HG03378 (cell line): ENCODE measurements at regions not wholly inside any gene's neighbourhood (a gene's known extent, or its start where the extent isn't known, plus 50 kb on each side); places are given as distances from the start of the nearest gene placed in this dataset.

Experiments
- ATAC-seq: cut with Tn5 transposase; IDR thresholded peaks from one replicate; pipeline ENCODE4 v1.9.1; 2021; ENCODE audit warnings: mild to moderate bottlenecking, moderate library complexity; ENCODE audit not compliant: unreplicated experiment

GRCh38 chr4:163621821-163622220 lies 127.3 kb downstream of the TMA16 start:
- ATAC-seq: no peak

GRCh38 chr4:163622379-163623035 lies 128.0 kb downstream of the TMA16 start:
- no peak for ATAC-seq

GRCh38 chr4:163623787-163624186 lies 129.3 kb downstream of the TMA16 start:
- no peak for ATAC-seq

GRCh38 chr4:163624727-163625126 lies 130.2 kb downstream of the TMA16 start:
- ATAC-seq: no peak

GRCh38 chr4:163631288-163631687 lies 136.8 kb downstream of the TMA16 start:
- ATAC-seq: no peak

GRCh38 chr4:163638909-163639308 lies 144.4 kb downstream of the TMA16 start:
- ATAC-seq: no peak

- no peak for ATAC-seq
Observed at GRCh38 chr4:163649557-163650091, 155.1 kb downstream of the TMA16 start.

- no peak for ATAC-seq
Observed at GRCh38 chr4:163651761-163652160, 157.3 kb downstream of the TMA16 start.

- ATAC-seq: no peak
Observed at GRCh38 chr4:163654621-163655020, 160.1 kb downstream of the TMA16 start.

- no peak for ATAC-seq
Observed at GRCh38 chr4:163660636-163661035, 166.1 kb downstream of the TMA16 start.

- ATAC-seq: peak; percentile 46
Observed at GRCh38 chr4:163662768-163663167, 168.3 kb downstream of the TMA16 start.

- ATAC-seq: peak; percentile 78
Observed at GRCh38 chr4:163663454-163664225, 169.2 kb downstream of the TMA16 start.

- no peak for ATAC-seq
Observed at GRCh38 chr4:163665101-163665500, 170.6 kb downstream of the TMA16 start.

GRCh38 chr4:163665521-163666331 lies 171.2 kb downstream of the TMA16 start:
- ATAC-seq: peak; percentile 39

GRCh38 chr4:163666332-163666873 lies 171.9 kb downstream of the TMA16 start:
- ATAC-seq: no peak

GRCh38 chr4:163672751-163673150 lies 178.3 kb downstream of the TMA16 start:
- no peak for ATAC-seq

GRCh38 chr4:163673848-163674697 lies 179.6 kb downstream of the TMA16 start:
- ATAC-seq: peak; percentile 41

GRCh38 chr4:163679189-163679588 lies 184.7 kb downstream of the TMA16 start:
- no peak for ATAC-seq

- no peak for ATAC-seq
Observed at GRCh38 chr4:163680386-163681098, 186.1 kb downstream of the TMA16 start.
